Mesothelial cell of epicardium (in vitro differentiated cells): ENCODE measurements at regions not wholly inside any gene's neighbourhood (a gene's known extent, or its start where the extent isn't known, plus 50 kb on each side); places are given as distances from the start of the nearest gene placed in this dataset.

Experiments
- DNase-seq, 2 experiments: peaks; one replicate each; pipeline ENCODE4 v3.0.0; 2021; ENCODE audit warnings: low spot score in 2 of 2; ENCODE audit not compliant: unreplicated experiment in 2 of 2
- H3K27ac Mint-ChIP-seq: 2 replicates; pipeline ENCODE4 v1.8.0; 2021; ENCODE audit warnings: mixed read lengths
- H3K27me3 Mint-ChIP-seq: 2 replicates; pipeline ENCODE4 v1.8.0; 2021; ENCODE audit warnings: low read depth, mixed read lengths
- H3K36me3 Mint-ChIP-seq: 2 replicates; pipeline ENCODE4 v1.8.0; 2021; ENCODE audit warnings: mixed read lengths
- H3K4me1 Mint-ChIP-seq: 2 replicates; pipeline ENCODE4 v1.8.0; 2021; ENCODE audit warnings: mixed read lengths
- H3K4me3 Mint-ChIP-seq: 2 replicates; pipeline ENCODE4 v1.8.0; 2021; ENCODE audit warnings: mild to moderate bottlenecking, moderate library complexity, mixed read lengths
- H3K9me3 Mint-ChIP-seq: 2 replicates; pipeline ENCODE4 v1.8.0; 2021; ENCODE audit warnings: mixed read lengths
- CTCF ChIP-seq: fragments of 200-600 bp; sonication (generic); IDR thresholded peaks from one replicate; pipeline ENCODE4 v1.5.0; 2021; ENCODE audit warnings: antibody characterized with exemption; ENCODE audit not compliant: unreplicated experiment

- Mint-ChIP-seq H3K27me3 (peaks cover 22% of the 10 kb centered on the region), H3K9me3 (no peaks in the 10 kb centered on the region), H3K4me1 (peaks cover 4% of the 10 kb centered on the region), H3K4me3 (no peak overlapping the region), H3K27ac (no peak overlapping the region), H3K36me3 (no peaks in the 10 kb centered on the region)
- no peak for DNase-seq
- no peak for TF ChIP-seq CTCF
Measured at GRCh38 chr16:17846030-17846429, 375.3 kb upstream of the XYLT1 start.

GRCh38 chr16:17845031-17845430, 374.3 kb upstream of the XYLT1 start:
- no peaks in the 10 kb centered on the region for H3K4me1 Mint-ChIP-seq

GRCh38 chr16:17843905-17844304, 373.1 kb upstream of the XYLT1 start:
- Mint-ChIP-seq H3K9me3 (no peaks in the 10 kb centered on the region), H3K27me3 (peaks cover 16% of the 10 kb centered on the region), H3K4me3 (no peak overlapping the region), H3K27ac (no peak overlapping the region), H3K36me3 (no peaks in the 10 kb centered on the region), H3K4me1 (no peaks in the 10 kb centered on the region)
- no peak for DNase-seq
- no peak for TF ChIP-seq CTCF

More at GRCh38 chr16:17845031-17845430, 374.3 kb upstream of the XYLT1 start:
- Mint-ChIP-seq H3K4me3 (no peak overlapping the region), H3K9me3 (no peaks in the 10 kb centered on the region), H3K36me3 (no peaks in the 10 kb centered on the region), H3K27me3 (peaks cover 22% of the 10 kb centered on the region), H3K27ac (no peak overlapping the region)
- TF ChIP-seq CTCF = no peak
- no peak for DNase-seq

- no peak for DNase-seq
- peaks cover 6% of the 10 kb centered on the region for H3K27me3 Mint-ChIP-seq
- no peak overlapping the region for H3K4me3 Mint-ChIP-seq
- TF ChIP-seq CTCF = no peak
- no peaks in the 10 kb centered on the region for H3K4me1 Mint-ChIP-seq
- no peak overlapping the region for H3K27ac Mint-ChIP-seq
- no peaks in the 10 kb centered on the region for H3K36me3 Mint-ChIP-seq
- H3K9me3 Mint-ChIP-seq = no peaks in the 10 kb centered on the region
Measured at GRCh38 chr16:17839907-17840306, 369.1 kb upstream of the XYLT1 start.

GRCh38 chr16:17839272-17839671, 368.5 kb upstream of the XYLT1 start:
- Mint-ChIP-seq H3K27ac (no peak overlapping the region), H3K27me3 (peaks cover 5% of the 10 kb centered on the region), H3K36me3 (no peaks in the 10 kb centered on the region), H3K4me1 (no peaks in the 10 kb centered on the region), H3K9me3 (no peaks in the 10 kb centered on the region), H3K4me3 (no peak overlapping the region)
- no peak for TF ChIP-seq CTCF
- no peak for DNase-seq
